Head of caudate nucleus (tissue), 42 donors: ENCODE measurements at regions not wholly inside any gene's neighbourhood (a gene's known extent, or its start where the extent isn't known, plus 50 kb on each side); places are given as distances from the start of the nearest gene placed in this dataset.
A peak's percentile ranks its signal among the peaks of the same experiment; 100 is the strongest.

Experiments used
- DNase-seq, 42 donors: peaks; one replicate each; pipeline versions ENCODE4 v3.0.0 to v3.0.0-alpha.2; 2020 to 2021; ENCODE audit warnings: mixed read lengths in 7 of 42
- intact Hi-C: fragments of 100-400 bp; cut with DNase I; formaldehyde crosslinking; loops from one replicate; pipeline ENCODE4 v1.15.0; 2022

DNA sequence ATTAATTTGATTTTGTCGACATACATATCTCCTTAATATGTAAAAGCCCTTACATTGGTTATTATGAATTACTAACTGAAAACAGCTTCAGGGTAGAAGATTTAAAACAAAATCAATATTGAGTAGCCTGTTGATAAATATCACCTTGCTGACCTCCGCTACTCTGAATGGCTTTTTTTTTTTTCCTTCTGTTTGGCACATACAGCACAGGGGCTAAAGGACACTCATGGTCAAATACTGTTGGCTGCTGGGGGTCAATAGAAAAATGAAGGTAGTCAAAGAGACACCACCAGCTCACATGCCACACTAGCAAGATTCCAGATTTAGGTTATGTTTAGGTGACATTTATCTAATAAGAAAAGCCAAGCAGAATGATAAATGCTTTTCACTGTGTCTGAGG is 1642.4 kb upstream of the SLC39A10 start:
- intact Hi-C loops, result no loop called here
- DNase-seq, result no peak

DNA sequence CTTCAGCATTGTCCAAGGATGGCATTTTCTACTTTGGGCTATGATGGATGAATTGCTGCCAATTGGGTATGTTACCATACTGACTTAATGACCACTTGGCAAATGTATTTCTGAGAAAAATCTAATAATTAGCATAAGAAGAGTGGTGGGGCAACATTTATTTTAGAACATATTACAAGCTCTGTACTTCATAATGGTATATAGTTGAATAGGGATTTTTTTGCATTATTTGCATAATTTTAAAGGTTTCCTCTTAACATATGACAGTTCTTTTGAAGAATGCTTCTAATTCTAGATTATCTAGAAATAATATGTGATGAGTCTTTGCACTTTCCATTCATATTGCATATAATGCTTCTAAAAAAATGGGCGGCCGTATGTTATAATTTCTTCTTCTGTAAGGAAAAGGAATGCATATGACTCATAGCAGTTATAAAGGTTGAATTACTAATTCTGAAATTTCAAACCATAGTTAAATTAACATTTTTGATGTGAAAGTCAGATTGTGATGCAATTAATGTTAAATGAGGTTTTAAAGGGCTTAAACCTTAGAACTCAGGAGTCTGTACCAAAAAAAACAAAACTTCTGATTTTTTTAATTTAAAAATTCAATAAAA is 1652.3 kb upstream of the SLC39A10 start:
- DNase-seq, result no peak
- intact Hi-C loops, result no loop called here

DNA sequence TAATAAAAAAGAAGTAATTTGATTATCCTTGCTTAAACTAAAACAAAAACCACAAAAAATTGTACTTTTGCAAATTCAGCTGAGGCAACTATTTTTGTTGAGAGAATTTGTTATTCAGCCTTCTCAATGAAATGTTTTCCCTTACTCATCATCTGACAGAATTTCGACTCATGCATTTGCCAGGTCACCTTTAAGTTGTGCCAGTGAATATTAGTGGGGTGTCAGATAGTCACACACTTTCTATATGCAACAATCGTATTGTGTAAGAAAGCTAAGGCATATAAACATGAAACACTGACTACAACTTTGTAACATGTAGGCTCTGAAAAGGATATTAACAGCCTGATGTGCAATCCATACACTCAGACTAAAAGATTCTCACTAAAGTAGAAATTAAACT is 1653.1 kb upstream of the SLC39A10 start:
- no peak for DNase-seq
- intact Hi-C loops, result no loop called here

DNA sequence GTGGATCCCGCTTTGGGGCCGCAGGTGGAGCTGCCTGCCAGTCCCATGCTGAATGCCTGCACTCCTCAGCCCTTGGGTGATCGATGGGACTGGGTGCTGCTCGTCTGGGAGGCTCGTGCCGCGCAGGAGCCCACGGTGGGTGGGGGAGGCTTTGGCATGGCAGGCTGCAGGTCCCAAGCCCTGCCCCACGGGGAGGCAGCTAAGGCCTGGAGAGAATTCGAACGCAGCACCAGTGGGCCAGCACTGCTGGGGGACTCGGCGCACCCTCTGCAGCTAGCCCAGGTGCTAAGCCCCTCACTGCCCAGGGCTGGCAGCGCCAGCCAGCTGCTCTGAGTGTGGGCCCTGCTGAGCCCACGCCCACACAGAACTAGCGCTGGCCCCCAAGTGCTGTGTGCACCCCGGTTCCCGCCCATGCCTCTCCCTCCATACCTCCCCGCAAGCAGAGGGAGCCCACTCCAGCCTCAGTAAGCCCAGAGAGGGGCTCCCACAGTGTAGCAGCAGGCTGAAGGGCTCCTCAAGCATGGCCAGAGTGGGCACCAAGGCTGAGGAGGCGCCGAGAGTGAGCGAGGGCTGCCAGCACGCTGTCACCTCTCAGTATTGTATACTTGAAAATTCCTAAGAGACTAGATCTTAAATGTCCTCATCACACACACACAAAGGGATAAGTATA is 1654.2 kb upstream of the SLC39A10 start:
- DNase-seq, result no peak
- intact Hi-C loops, result no loop called here

DNA sequence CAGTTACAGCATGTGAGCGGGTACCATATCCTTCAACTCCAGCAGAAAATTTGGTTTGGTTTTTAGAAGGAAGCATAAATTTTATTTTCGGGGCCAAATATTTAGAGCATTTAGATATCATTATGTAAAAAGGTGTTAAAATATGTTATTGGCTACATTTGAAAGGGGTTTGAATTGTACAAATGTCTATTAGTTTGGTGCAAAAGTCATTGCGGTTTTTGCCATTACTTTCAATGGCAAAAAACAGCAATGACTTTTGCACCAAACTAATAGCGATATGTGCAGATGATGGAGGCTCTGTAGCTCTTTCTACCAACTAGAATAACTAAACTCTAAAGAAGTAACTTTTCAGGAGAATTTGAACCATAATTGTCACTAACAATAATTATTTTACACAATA is 1666.2 kb upstream of the SLC39A10 start:
- intact Hi-C loops, result no loop called here

DNA sequence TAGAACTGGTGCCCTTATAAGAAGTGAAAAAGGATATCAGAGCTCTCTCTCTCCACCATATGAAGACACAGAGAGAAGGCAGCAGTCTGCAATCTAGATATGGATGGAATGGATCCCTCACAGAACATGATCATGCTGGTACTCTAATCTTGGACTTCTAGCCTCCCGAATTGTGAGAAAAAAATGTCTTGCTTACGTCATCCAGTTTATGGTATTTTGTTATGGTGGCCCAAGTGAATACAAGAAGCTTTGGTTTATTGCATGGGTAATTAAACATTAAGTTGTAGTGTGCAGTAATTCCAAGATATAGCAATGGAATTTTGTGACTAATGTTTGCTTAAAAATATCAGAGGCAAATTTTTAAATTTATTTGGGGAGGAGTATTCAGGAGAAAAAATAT is 1667.4 kb upstream of the SLC39A10 start:
- intact Hi-C loops, result no loop called here
- DNase-seq, result no peak

More for the DNA sequence above, 1666.2 kb upstream of the SLC39A10 start:
- no peak for DNase-seq

DNA sequence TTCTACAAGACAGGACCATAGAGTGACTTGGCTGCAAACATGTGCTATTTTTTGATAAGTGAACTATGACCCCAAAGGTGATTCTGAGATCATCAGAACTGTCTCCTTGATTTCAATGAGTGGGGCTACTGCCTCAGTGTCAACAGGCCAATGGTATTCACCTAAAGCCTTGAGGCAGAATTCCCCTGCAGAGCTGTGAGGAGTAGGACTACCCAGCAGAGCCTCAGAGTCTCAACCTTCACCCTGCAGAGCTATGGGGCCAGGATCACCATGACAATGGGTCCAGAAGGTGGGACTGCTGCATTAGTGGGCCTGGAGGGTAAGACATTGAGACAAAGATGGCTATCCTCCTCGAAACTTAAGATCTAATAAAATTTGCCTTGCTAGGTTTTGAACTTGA is 1668.2 kb upstream of the SLC39A10 start:
- DNase-seq, result no peak
- intact Hi-C loops, result no loop called here

DNA sequence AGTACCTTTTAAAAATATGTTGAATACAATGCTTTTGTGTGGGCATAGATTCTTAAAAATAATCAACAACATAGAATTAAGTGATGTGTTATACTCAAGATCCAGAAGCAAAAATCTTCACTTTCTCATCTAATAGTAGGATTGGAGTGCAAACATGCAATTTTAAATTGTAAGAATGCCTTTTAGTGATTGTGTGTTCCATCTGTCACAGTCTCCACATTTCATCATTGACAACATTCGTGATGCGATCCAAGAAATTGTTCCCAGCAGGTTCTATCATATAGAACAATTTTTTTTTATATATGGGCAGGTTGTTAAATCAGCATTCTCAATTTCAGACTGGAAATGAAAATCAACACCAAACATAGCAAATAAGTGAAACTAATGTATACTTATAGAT is 1671.8 kb upstream of the SLC39A10 start:
- intact Hi-C loops, result no loop called here
- no peak for DNase-seq

DNA sequence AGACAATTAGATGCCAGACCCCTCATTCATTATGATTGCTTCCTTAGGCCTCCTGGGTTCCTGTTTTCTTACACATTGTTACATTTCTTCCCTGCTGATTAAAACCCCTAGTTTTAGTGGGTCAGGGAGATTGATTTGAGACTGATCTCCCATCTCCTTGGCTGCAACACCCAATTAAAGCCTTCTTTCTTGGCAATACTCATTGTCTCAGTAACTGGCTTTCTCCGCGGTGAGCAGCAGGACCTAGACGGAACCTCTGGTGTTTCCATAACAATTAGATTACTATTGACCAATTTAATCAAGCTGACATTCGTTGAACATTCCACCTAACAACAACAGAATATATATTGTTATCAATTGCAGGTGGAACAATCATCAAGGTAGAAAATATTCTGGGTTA is 1676.4 kb upstream of the SLC39A10 start:
- intact Hi-C loops, result no loop called here
- no peak for DNase-seq

DNA sequence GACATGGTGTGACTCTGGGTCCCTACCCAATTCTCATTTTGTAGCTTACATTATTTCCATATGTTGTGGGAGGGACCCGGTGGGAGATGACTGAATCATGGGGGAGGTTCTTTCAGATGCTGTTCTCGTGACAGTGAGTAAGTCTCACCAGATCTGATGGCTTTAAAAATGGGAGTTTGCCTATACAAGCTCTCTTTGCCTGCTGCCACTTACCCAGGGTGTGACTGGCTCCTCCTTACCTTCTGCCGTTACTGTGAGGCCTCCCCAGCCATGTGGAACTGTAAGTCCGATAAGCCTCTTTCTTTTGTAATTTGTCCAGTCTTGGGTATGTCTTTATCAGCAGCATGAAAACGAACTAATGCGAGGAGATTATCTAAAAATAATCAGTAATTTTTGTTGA is 1683.2 kb upstream of the SLC39A10 start:
- no peak for DNase-seq
- intact Hi-C loops, result no loop called here

DNA sequence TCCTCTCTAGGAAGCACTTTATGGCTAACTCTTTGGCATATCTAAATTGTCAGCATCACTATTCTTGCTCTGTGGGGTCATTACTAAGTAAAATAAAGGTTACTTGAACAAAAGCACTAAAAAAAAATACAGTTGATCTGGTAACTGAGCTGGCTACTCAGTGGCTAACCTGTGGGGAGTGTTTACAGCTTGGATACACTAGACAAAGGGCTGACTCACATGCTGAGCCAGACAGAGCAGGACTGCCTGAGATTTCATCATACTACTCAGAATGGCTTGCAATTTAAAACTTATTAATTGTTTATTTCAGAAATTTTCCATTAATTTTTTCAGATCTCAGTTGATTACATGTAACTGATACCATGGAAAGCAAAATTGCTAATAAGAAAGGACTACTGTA is 1690.4 kb upstream of the SLC39A10 start:
- intact Hi-C loops, result no loop called here

DNA sequence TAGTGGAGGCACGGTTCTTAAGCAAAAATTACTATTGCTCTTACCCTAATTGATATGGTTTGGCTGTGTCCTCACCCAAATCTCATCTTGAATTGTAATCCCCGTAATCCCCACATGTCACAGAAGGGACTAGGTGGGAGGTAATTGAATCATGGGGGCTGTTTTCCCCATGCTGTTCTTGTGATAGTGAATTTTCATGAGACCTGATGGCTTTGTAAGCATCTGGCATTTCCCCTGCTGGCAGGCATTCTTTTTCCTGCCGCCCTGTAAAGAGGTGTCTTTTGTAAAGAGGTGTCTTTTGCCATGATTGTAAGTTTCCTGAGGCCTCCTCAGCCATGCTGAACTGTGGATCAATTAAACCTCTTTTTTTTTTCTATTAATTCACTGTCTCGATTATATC is 1691.8 kb upstream of the SLC39A10 start:
- intact Hi-C loops, result no loop called here
- no peak for DNase-seq

More for the DNA sequence above, 1690.4 kb upstream of the SLC39A10 start:
- DNase-seq, result no peak

DNA sequence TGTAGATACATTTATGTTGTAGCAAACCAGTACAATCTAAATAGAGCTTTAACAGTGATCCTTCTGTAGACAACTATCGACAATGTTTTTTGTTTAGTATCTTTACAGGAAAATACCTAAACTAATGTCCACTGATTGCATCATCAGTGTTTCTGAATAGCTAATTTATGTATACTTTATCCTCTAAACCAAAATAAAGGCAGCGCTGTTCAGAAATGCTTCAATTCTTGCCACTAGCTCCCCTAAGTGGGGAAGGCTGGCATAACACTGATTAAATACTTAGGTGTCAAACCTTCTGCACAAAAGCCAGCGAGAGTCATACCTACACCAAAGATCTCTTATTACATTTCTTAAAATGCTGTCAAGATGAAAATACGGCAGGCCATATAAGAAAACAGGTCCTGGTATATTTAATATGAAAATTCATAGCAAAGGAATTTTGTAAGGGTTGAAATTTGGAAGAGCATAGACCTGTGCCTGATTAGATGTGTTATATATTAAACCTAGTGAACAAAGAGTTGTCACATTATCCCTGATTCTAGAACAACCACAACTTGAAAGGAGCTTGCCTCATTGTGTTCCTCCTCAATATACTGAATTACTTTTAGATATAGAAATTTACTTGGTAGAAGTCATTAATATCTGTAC is 1693.4 kb upstream of the SLC39A10 start:
- intact Hi-C loops, result no loop called here
- peak in 22 of 42 donors; percentile 9 to 64 (median 40) for DNase-seq

DNA sequence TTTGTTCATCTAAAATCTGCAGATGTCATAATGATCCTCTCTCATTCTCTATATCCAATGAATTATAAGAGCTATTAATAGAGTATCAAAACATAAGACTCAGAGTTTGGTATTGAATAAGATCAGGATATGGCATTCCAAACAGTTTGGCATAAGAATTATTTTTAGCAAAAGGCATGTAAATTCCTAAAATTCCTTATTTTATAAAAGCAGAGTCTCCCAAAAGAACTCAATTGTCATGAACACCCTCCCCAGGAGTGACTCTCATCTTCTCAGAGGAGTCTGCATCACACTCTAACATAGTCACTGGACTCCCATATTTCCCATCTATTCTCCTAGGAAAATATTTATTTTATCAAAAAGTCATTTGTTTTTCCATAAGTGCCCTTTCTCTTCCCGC is 1710.2 kb upstream of the SLC39A10 start:
- intact Hi-C loops, result no loop called here
- DNase-seq, result no peak

DNA sequence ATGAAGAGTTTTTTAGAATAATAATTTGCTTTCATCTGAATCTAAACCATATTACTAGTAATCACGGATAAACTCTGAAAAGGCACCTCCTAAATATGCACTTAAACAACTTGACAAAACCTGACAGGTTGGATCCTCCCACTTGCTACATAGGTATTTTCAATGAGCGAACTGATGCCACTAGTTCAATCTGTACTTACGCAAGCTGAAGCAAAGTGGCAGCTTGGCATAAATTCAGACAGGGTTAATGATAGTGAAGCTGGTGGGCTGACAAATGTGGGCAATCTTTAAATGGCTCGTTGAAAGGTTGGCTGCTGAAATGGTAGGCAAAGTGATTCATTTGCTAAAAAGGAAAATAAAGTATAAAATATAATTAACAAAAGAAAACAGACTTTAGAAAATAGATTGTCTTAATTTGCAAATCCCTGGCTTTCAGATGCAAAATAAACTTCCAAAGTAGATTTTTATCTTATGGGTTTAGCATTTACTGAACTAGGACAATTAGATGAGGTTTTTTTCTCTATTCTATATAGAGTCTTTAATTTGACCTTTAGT is 1713.5 kb upstream of the SLC39A10 start:
- intact Hi-C loops, result no loop called here
- DNase-seq, result peak in 32 of 42 donors; percentile 3 to 84 (median 36)

DNA sequence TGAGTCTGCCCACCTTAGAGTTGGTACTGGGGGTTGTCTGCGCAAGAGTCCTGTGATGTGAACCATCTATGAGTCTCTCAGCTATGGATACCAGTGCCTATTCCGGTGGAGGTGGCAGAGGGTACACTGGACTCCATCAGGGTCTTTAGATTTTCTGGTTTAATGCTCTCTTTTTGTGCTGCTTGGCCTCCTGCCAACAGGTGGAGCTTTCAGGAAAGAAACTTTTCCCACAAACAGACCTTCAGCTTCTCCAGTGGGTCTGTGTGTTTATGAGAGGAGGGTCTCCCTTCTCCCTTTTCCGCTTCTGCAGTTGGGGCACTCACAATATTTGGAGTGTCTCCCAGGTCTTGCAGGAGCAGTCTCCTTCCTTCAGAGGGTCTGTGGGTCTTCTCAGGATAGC is 1721.9 kb upstream of the SLC39A10 start:
- intact Hi-C loops, result no loop called here
- DNase-seq, result no peak

DNA sequence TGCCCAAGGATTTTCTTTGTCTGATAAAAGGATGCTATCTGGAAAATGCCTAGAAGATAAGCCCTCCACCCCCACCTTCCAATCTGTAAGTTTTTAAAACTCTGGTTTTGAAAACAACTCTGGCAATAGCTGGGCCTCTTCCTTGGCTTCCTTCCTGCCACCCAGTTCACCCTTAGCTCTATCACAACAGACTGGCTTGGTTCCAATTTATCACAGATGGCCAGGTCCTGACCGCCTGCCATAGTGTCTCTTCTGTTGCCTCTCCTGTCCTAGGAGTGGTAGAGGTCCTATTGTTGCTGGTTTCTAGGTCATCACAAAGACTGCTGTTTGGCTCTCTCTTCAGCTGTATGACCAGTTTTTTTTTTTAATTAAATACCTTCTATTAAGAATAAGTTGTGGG is 1727.9 kb upstream of the SLC39A10 start:
- no peak for DNase-seq
- intact Hi-C loops, result no loop called here

DNA sequence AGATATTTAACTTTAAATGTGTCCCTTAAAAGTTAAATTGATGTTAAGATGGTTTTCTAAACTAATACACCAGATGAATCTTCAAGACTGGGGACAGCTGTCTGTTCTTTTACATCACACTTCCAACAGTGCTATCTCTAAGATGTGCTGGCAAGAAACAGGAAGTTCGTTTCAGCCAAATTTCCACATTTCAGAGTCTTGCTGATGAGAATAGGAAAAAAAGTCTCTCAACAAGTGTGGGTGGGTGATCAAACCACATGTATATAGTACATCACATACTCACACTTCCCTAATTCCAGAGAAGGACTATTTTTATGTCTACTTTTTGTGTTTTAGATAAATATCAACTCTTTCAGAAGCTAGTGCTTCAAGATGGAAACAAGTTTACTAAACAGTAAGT is 1712.8 kb upstream of the TMEFF2 start:
- DNase-seq, result no peak
- intact Hi-C loops, result no loop called here

DNA sequence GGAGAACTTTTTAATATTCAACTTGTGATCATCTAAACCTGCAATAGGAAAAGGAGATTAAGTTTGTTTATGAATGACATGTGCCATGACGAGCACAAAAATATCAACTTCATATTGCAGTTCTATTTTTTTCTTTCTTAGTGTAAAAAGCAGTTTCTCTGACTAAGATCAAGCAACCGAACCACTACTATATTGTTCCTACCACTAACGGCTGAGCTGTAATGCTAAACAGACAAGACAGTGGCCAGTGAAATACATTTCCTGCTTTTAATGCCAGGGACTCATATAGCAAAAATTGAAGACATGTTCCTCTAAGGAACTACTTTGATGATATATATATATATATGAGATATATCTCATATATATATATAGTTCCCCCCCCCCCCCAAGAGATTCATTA is 1705.6 kb upstream of the TMEFF2 start:
- no peak for DNase-seq
- intact Hi-C loops, result no loop called here

DNA sequence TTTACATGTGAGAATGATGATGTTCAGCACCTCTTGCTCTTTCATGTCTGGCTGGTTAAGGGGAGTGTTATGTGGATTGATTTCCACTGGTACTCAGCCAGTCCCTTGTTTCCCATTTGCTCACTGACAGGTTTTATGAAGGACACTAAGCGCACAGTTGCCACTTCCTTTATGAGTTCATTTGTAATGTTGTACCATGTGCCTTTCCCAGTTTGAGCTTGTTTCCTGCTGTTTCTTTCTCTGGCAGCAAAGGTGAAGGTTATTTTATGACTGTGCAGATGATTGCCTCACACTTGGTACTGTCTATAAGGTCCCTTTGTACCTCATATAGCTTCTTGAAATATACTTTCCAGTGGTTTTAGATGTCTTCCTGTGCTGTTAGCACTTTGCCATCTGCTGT is 1700.5 kb upstream of the TMEFF2 start:
- intact Hi-C loops, result no loop called here
- DNase-seq, result no peak

DNA sequence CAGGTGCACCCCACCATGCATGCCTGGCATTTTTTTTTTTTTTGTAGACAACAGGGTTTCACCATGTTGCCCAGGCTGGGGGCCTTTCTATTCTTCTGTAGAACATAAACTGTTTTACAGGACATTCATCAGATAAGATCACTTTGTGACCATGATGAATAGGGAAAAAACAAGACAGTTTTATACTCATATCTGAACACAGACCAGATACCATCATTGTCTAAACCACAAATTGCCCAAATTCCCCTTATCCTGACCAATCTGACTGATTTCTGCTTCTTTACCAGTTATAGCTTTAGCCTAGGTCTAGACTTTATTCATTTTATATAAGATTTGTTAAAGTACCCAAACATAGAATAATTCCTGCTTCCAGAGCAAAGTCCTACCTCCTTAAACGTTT is 1699.3 kb upstream of the TMEFF2 start:
- intact Hi-C loops, result no loop called here
- no peak for DNase-seq
